GM23338 (cell line): ENCODE measurements at regions not wholly inside any gene's neighbourhood (a gene's known extent, or its start where the extent isn't known, plus 50 kb on each side); places are given as distances from the start of the nearest gene placed in this dataset.

ENCODE experiments used
- ATAC-seq: fragments of 200-7000 bp; cut with Tn5 transposase; 3 replicates; pipeline ENCODE4 v1.9.1; 2020
- DNase-seq: peaks from one replicate; pipeline ENCODE4 v3.0.0-alpha.2; 2015; ENCODE audit warnings: low spot score
- H2AFZ ChIP-seq: fragments of 200-600 bp; sonication (generic); 2 replicates; pipeline ENCODE4 v1.8.0; 2016; ENCODE audit warnings: antibody characterized with exemption, mild to moderate bottlenecking, moderate library complexity
- H3F3A ChIP-seq: fragments of 200-600 bp; sonication (generic); replicated peaks from 2 replicates; pipeline ENCODE4 v1.8.0; 2017; ENCODE audit warnings: antibody characterized with exemption, mixed run types, low read depth
- H3K27ac ChIP-seq: fragments of 200-600 bp; sonication (generic); 2 replicates; pipeline ENCODE4 v1.6.1; 2016; ENCODE audit warnings: low read depth
- H3K27me3 ChIP-seq: fragments of 200-600 bp; sonication (generic); 2 replicates; pipeline ENCODE4 v1.8.0; 2016; ENCODE audit warnings: mild to moderate bottlenecking, mixed run types, moderate library complexity; ENCODE audit not compliant: insufficient read depth
- H3K36me3 ChIP-seq: fragments of 200-600 bp; sonication (generic); 2 replicates; pipeline ENCODE4 v1.8.0; 2016; ENCODE audit warnings: mild to moderate bottlenecking; ENCODE audit not compliant: insufficient read depth
- H3K4me1 ChIP-seq: fragments of 200-600 bp; sonication (generic); 2 replicates; pipeline ENCODE4 v1.8.0; 2016; ENCODE audit warnings: mild to moderate bottlenecking, moderate library complexity; ENCODE audit not compliant: insufficient read depth
- H3K4me2 ChIP-seq: fragments of 200-600 bp; sonication (generic); 2 replicates; pipeline ENCODE4 v1.7.1; 2017; ENCODE audit warnings: mixed run types
- H3K4me3 ChIP-seq: fragments of 200-600 bp; sonication (generic); 2 replicates; pipeline ENCODE4 v1.6.1; 2016; ENCODE audit warnings: mixed run types
- H3K79me2 ChIP-seq: fragments of 200-600 bp; sonication (generic); replicated peaks from 2 replicates; pipeline ENCODE4 v1.8.0; 2017; ENCODE audit warnings: mild to moderate bottlenecking; ENCODE audit not compliant: insufficient read depth
- H3K9me2 ChIP-seq: fragments of 200-600 bp; sonication (generic); 2 replicates; pipeline ENCODE4 v1.8.0; 2017; ENCODE audit not compliant: insufficient read depth
- H4K20me1 ChIP-seq: fragments of 200-600 bp; sonication (generic); replicated peaks from 2 replicates; pipeline ENCODE4 v1.8.0; 2017; ENCODE audit warnings: mild to moderate bottlenecking; ENCODE audit not compliant: insufficient read depth
- H3K27ac Mint-ChIP-seq: 2 replicates; pipeline ENCODE4 v1.8.0; 2020; ENCODE audit warnings: inconsistent platforms, mild to moderate bottlenecking, moderate library complexity, mixed read lengths
- H3K27me3 Mint-ChIP-seq: 3 replicates; pipeline ENCODE4 v1.8.0; 2022; ENCODE audit warnings: low read depth, mild to moderate bottlenecking, moderate library complexity, mixed read lengths, inconsistent platforms; ENCODE audit not compliant: insufficient read depth, poor library complexity
- H3K36me3 Mint-ChIP-seq: 3 replicates; pipeline ENCODE4 v1.8.0; 2021; ENCODE audit warnings: low read depth, mild to moderate bottlenecking, inconsistent platforms, moderate library complexity, mixed read lengths
- H3K4me1 Mint-ChIP-seq: 3 replicates; pipeline ENCODE4 v1.8.0; 2020; ENCODE audit warnings: mild to moderate bottlenecking, inconsistent platforms, mixed read lengths
- H3K4me3 Mint-ChIP-seq: 3 replicates; pipeline ENCODE4 v1.8.0; 2021; ENCODE audit warnings: moderate library complexity, mild to moderate bottlenecking, inconsistent platforms, mixed read lengths
- H3K9me3 Mint-ChIP-seq: 3 replicates; pipeline ENCODE4 v1.8.0; 2020; ENCODE audit warnings: moderate library complexity, mild to moderate bottlenecking, inconsistent platforms, mixed read lengths
- CREB1 ChIP-seq: fragments of 250-450 bp; sonication (Bioruptor Pico); IDR thresholded peaks from 2 replicates; pipeline ENCODE4 v1.5.0; 2020; ENCODE audit warnings: low read depth, mild to moderate bottlenecking, moderate library complexity
- EZH2 ChIP-seq: fragments of 200-600 bp; sonication (generic); IDR thresholded peaks from one replicate; pipeline ENCODE4 v1.8.0; 2017; ENCODE audit warnings: antibody characterized with exemption, mild to moderate bottlenecking, low read depth; ENCODE audit not compliant: unreplicated experiment
- EZH2phosphoT487 ChIP-seq: fragments of 200-600 bp; sonication (generic); IDR thresholded peaks from one replicate; pipeline ENCODE4 v1.8.1; 2018; ENCODE audit warnings: antibody characterized with exemption; ENCODE audit not compliant: unreplicated experiment
- JUNB ChIP-seq: IDR thresholded peaks from one replicate; pipeline ENCODE4 v1.6.1; 2016; ENCODE audit warnings: antibody characterized with exemption; ENCODE audit not compliant: unreplicated experiment
- NANOG ChIP-seq: IDR thresholded peaks from 2 replicates; pipeline ENCODE4 v1.6.1; 2016; ENCODE audit warnings: antibody characterized with exemption, borderline replicate concordance
- POLR2AphosphoS5 ChIP-seq: IDR thresholded peaks from 2 replicates; pipeline ENCODE4 v1.6.1; 2016; ENCODE audit warnings: antibody characterized with exemption, low read depth
- STAT1 ChIP-seq: IDR thresholded peaks from one replicate; pipeline ENCODE4 v1.6.1; 2016; ENCODE audit warnings: antibody characterized with exemption; ENCODE audit not compliant: unreplicated experiment
- ZNF114 ChIP-seq: fragments of 250-450 bp; sonication (Bioruptor Pico); IDR thresholded peaks from 2 replicates; pipeline ENCODE4 v1.5.0; 2020; ENCODE audit warnings: mild to moderate bottlenecking, moderate library complexity
- ZNF331 ChIP-seq: fragments of 250-450 bp; sonication (Bioruptor Pico); IDR thresholded peaks from 2 replicates; pipeline ENCODE4 v1.5.0; 2020; ENCODE audit warnings: low read depth, mild to moderate bottlenecking, moderate library complexity
- TF ChIP-seq, protein P1 (sequence below), 2 experiments: fragments of 200-600 bp in 1 of 2; sonication (generic) in 1 of 2; conservative IDR thresholded peaks; 2 replicates each; pipeline versions ENCODE4 v1.5.1 to v1.6.1; 2016 to 2017; ENCODE audit warnings: antibody characterized with exemption in 2 of 2, low read depth in 2 of 2, mild to moderate bottlenecking in 2 of 2, moderate library complexity in 1 of 2
- TF ChIP-seq, protein P2 (sequence below): fragments of 250-450 bp; sonication (Bioruptor Pico); IDR thresholded peaks from 2 replicates; pipeline ENCODE4 v1.5.0; 2020; ENCODE audit warnings: mild to moderate bottlenecking, moderate library complexity
- TF ChIP-seq, protein P3 (sequence below): IDR thresholded peaks from one replicate; pipeline ENCODE4 v1.6.1; 2018; ENCODE audit warnings: antibody characterized with exemption; ENCODE audit not compliant: unreplicated experiment
- TF ChIP-seq, protein P4 (sequence below): IDR thresholded peaks from 2 replicates; pipeline ENCODE4 v1.6.1; 2016; ENCODE audit warnings: antibody characterized with exemption

DNA sequence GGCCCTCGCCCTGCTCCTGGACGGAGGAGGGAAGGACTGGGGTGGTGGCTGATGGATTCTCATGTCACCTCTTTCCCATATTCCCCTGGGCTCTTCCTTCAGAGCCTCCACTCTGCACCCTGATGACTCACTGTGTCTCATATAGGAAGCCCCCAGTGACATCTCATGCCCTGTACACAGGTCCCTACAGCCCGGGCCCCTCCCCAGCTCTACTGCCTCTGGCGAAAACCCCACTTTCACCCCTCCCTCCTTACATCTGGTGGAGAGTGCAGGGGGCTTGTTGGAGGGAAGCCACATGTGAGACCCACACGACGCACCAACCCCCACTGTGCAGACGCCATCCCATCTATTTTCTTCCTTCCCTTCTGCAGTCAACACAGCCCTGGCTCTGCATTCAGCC, 72.8 kb upstream of the ZNF479 start:
- H3K4me3 Mint-ChIP-seq: no peak overlapping the region
- TF ChIP-seq EZH2phosphoT487 (no peak), STAT1 (no peak), CREB1 (CRISPR knock-in tag) (no peak), JUNB (no peak), POLR2AphosphoS5 (no peak), NANOG (no peak), ZNF331 (CRISPR knock-in tag) (no peak), EZH2 (no peak), ZNF114 (no peak)
- TF ChIP-seq, protein P1, sequence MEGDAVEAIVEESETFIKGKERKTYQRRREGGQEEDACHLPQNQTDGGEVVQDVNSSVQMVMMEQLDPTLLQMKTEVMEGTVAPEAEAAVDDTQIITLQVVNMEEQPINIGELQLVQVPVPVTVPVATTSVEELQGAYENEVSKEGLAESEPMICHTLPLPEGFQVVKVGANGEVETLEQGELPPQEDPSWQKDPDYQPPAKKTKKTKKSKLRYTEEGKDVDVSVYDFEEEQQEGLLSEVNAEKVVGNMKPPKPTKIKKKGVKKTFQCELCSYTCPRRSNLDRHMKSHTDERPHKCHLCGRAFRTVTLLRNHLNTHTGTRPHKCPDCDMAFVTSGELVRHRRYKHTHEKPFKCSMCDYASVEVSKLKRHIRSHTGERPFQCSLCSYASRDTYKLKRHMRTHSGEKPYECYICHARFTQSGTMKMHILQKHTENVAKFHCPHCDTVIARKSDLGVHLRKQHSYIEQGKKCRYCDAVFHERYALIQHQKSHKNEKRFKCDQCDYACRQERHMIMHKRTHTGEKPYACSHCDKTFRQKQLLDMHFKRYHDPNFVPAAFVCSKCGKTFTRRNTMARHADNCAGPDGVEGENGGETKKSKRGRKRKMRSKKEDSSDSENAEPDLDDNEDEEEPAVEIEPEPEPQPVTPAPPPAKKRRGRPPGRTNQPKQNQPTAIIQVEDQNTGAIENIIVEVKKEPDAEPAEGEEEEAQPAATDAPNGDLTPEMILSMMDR (conservative IDR thresholded peaks at IDR 0.05; ENCODE audit: low read depth in 2 of 2): no peak
- TF ChIP-seq, protein P2, sequence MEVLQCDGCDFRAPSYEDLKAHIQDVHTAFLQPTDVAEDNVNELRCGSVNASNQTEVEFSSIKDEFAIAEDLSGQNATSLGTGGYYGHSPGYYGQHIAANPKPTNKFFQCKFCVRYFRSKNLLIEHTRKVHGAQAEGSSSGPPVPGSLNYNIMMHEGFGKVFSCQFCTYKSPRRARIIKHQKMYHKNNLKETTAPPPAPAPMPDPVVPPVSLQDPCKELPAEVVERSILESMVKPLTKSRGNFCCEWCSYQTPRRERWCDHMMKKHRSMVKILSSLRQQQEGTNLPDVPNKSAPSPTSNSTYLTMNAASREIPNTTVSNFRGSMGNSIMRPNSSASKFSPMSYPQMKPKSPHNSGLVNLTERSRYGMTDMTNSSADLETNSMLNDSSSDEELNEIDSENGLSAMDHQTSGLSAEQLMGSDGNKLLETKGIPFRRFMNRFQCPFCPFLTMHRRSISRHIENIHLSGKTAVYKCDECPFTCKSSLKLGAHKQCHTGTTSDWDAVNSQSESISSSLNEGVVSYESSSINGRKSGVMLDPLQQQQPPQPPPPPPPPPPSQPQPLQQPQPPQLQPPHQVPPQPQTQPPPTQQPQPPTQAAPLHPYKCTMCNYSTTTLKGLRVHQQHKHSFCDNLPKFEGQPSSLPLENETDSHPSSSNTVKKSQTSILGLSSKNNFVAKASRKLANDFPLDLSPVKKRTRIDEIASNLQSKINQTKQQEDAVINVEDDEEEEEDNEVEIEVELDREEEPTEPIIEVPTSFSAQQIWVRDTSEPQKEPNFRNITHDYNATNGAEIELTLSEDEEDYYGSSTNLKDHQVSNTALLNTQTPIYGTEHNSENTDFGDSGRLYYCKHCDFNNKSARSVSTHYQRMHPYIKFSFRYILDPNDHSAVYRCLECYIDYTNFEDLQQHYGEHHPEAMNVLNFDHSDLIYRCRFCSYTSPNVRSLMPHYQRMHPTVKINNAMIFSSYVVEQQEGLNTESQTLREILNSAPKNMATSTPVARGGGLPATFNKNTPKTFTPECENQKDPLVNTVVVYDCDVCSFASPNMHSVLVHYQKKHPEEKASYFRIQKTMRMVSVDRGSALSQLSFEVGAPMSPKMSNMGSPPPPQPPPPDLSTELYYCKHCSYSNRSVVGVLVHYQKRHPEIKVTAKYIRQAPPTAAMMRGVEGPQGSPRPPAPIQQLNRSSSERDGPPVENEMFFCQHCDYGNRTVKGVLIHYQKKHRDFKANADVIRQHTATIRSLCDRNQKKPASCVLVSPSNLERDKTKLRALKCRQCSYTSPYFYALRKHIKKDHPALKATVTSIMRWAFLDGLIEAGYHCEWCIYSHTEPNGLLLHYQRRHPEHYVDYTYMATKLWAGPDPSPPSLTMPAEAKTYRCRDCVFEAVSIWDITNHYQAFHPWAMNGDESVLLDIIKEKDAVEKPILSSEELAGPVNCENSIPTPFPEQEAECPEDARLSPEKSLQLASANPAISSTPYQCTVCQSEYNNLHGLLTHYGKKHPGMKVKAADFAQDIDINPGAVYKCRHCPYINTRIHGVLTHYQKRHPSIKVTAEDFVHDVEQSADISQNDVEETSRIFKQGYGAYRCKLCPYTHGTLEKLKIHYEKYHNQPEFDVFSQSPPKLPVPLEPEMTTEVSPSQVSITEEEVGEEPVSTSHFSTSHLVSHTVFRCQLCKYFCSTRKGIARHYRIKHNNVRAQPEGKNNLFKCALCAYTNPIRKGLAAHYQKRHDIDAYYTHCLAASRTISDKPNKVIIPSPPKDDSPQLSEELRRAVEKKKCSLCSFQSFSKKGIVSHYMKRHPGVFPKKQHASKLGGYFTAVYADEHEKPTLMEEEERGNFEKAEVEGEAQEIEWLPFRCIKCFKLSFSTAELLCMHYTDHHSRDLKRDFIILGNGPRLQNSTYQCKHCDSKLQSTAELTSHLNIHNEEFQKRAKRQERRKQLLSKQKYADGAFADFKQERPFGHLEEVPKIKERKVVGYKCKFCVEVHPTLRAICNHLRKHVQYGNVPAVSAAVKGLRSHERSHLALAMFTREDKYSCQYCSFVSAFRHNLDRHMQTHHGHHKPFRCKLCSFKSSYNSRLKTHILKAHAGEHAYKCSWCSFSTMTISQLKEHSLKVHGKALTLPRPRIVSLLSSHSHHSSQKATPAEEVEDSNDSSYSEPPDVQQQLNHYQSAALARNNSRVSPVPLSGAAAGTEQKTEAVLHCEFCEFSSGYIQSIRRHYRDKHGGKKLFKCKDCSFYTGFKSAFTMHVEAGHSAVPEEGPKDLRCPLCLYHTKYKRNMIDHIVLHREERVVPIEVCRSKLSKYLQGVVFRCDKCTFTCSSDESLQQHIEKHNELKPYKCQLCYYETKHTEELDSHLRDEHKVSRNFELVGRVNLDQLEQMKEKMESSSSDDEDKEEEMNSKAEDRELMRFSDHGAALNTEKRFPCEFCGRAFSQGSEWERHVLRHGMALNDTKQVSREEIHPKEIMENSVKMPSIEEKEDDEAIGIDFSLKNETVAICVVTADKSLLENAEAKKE (CRISPR knock-in tag): no peak
- TF ChIP-seq, protein P3, sequence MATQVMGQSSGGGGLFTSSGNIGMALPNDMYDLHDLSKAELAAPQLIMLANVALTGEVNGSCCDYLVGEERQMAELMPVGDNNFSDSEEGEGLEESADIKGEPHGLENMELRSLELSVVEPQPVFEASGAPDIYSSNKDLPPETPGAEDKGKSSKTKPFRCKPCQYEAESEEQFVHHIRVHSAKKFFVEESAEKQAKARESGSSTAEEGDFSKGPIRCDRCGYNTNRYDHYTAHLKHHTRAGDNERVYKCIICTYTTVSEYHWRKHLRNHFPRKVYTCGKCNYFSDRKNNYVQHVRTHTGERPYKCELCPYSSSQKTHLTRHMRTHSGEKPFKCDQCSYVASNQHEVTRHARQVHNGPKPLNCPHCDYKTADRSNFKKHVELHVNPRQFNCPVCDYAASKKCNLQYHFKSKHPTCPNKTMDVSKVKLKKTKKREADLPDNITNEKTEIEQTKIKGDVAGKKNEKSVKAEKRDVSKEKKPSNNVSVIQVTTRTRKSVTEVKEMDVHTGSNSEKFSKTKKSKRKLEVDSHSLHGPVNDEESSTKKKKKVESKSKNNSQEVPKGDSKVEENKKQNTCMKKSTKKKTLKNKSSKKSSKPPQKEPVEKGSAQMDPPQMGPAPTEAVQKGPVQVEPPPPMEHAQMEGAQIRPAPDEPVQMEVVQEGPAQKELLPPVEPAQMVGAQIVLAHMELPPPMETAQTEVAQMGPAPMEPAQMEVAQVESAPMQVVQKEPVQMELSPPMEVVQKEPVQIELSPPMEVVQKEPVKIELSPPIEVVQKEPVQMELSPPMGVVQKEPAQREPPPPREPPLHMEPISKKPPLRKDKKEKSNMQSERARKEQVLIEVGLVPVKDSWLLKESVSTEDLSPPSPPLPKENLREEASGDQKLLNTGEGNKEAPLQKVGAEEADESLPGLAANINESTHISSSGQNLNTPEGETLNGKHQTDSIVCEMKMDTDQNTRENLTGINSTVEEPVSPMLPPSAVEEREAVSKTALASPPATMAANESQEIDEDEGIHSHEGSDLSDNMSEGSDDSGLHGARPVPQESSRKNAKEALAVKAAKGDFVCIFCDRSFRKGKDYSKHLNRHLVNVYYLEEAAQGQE: no peak
- TF ChIP-seq, protein P4, sequence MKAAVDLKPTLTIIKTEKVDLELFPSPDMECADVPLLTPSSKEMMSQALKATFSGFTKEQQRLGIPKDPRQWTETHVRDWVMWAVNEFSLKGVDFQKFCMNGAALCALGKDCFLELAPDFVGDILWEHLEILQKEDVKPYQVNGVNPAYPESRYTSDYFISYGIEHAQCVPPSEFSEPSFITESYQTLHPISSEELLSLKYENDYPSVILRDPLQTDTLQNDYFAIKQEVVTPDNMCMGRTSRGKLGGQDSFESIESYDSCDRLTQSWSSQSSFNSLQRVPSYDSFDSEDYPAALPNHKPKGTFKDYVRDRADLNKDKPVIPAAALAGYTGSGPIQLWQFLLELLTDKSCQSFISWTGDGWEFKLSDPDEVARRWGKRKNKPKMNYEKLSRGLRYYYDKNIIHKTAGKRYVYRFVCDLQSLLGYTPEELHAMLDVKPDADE: no peak

More for the DNA sequence above, 72.8 kb upstream of the ZNF479 start:
- H3K27ac Mint-ChIP-seq: no peak overlapping the region
- Histone ChIP-seq H3F3A (no peaks in the 10 kb centered on the region), H3K4me3 (no peak overlapping the region), H3K4me1 (no peaks in the 10 kb centered on the region), H4K20me1 (no peaks in the 10 kb centered on the region), H3K4me2 (no peak overlapping the region), H3K9me2 (no peaks in the 10 kb centered on the region), H3K36me3 (0 out of 2 replicates have a peak, but pooled peaks cover under 1% of the 10 kb centered on the region), H3K79me2 (no peaks in the 10 kb centered on the region), H3K27ac (no peak overlapping the region), H3K27me3 (no peaks in the 10 kb centered on the region), H2AFZ (no peak overlapping the region)
- H3K27me3 Mint-ChIP-seq: peaks cover 2% of the 10 kb centered on the region
- no peaks in the 10 kb centered on the region for H3K4me1 Mint-ChIP-seq
- peaks cover 80% of the 10 kb centered on the region for H3K9me3 Mint-ChIP-seq
- DNase-seq: no peak
- no peak for ATAC-seq
- peaks cover 42% of the 10 kb centered on the region for H3K36me3 Mint-ChIP-seq
